ENCODE measurements at regions not wholly inside any gene's neighbourhood (a gene's known extent, or its start where the extent isn't known, plus 50 kb on each side); places are given as distances from the start of the nearest gene placed in this dataset.

- no peak for TF ChIP-seq CTCF (IDR thresholded peaks at IDR 0.05)
- no peaks in the 10 kb centered on the region for H3K27me3 ChIP-seq (ENCODE audit: low read depth)
- no peaks in the 10 kb centered on the region for H3K9me3 ChIP-seq
- H3K4me1 ChIP-seq: no peaks in the 10 kb centered on the region
- H3K27ac ChIP-seq: no peak overlapping the region
- ATAC-seq (no peak), DNase-seq (no peak)
- intact Hi-C loops (cut with DNase I): no loop called here
- H3K4me3 ChIP-seq: no peak overlapping the region
- H3K36me3 ChIP-seq: no peaks in the 10 kb centered on the region
Measured at GRCh38 chr5:99314721-99315120, 385.9 kb upstream of the CHD1 start.

GRCh38 chr5:99308131-99308530, 379.3 kb upstream of the CHD1 start:
- Histone ChIP-seq H3K4me1 (no peaks in the 10 kb centered on the region), H3K27ac (no peak overlapping the region), H3K9me3 (no peaks in the 10 kb centered on the region), H3K4me3 (no peak overlapping the region), H3K36me3 (no peaks in the 10 kb centered on the region), H3K27me3 (ENCODE audit: low read depth) (no peaks in the 10 kb centered on the region)
- ATAC-seq (no peak), DNase-seq (no peak)
- intact Hi-C loops (cut with DNase I): no loop called here
- no peak for TF ChIP-seq CTCF (IDR thresholded peaks at IDR 0.05)

- no peak for ATAC-seq
- Histone ChIP-seq H3K4me1 (no peaks in the 10 kb centered on the region), H3K4me3 (no peak overlapping the region), H3K27ac (no peak overlapping the region), H3K9me3 (no peaks in the 10 kb centered on the region), H3K36me3 (no peaks in the 10 kb centered on the region), H3K27me3 (ENCODE audit: low read depth) (no peaks in the 10 kb centered on the region)
- intact Hi-C loops (cut with DNase I): no loop called here
- no peak for TF ChIP-seq CTCF (IDR thresholded peaks at IDR 0.05)
- DNase-seq: no peak
Measured at GRCh38 chr5:99305045-99305580, 376.3 kb upstream of the CHD1 start.

GRCh38 chr5:99285606-99286005, 356.8 kb upstream of the CHD1 start:
- TF ChIP-seq CTCF (IDR thresholded peaks at IDR 0.05): no peak
- H3K9me3 ChIP-seq: no peaks in the 10 kb centered on the region
- H3K4me3 ChIP-seq: no peak overlapping the region
- no peaks in the 10 kb centered on the region for H3K4me1 ChIP-seq
- H3K27me3 ChIP-seq (ENCODE audit: low read depth): no peaks in the 10 kb centered on the region
- DNase-seq: no peak
- no peak for ATAC-seq
- no peaks in the 10 kb centered on the region for H3K36me3 ChIP-seq
- intact Hi-C loops (cut with DNase I): no loop called here
- H3K27ac ChIP-seq: no peak overlapping the region

GRCh38 chr5:99275128-99275527, 346.3 kb upstream of the CHD1 start:
- no peaks in the 10 kb centered on the region for H3K4me1 ChIP-seq
- H3K27me3 ChIP-seq (ENCODE audit: low read depth): no peaks in the 10 kb centered on the region
- no peaks in the 10 kb centered on the region for H3K9me3 ChIP-seq
- no peak overlapping the region for H3K27ac ChIP-seq
- intact Hi-C loops (cut with DNase I): no loop called here
- TF ChIP-seq CTCF (IDR thresholded peaks at IDR 0.05): no peak
- no peak overlapping the region for H3K4me3 ChIP-seq
- DNase-seq (no peak), ATAC-seq (no peak)
- no peaks in the 10 kb centered on the region for H3K36me3 ChIP-seq

- no peak overlapping the region for H3K4me3 ChIP-seq
- no peak for ATAC-seq
- DNase-seq: no peak
- no peak overlapping the region for H3K27ac ChIP-seq
- no peaks in the 10 kb centered on the region for H3K36me3 ChIP-seq
- no peaks in the 10 kb centered on the region for H3K9me3 ChIP-seq
- no peaks in the 10 kb centered on the region for H3K4me1 ChIP-seq
- no peak for TF ChIP-seq CTCF (IDR thresholded peaks at IDR 0.05)
- H3K27me3 ChIP-seq (ENCODE audit: low read depth): no peaks in the 10 kb centered on the region
- intact Hi-C loops (cut with DNase I): no loop called here
Measured at GRCh38 chr5:99272576-99272975, 343.8 kb upstream of the CHD1 start.
